ENCODE measurements at regions not wholly inside any gene's neighbourhood (a gene's known extent, or its start where the extent isn't known, plus 50 kb on each side); places are given as distances from the start of the nearest gene placed in this dataset.

DNA sequence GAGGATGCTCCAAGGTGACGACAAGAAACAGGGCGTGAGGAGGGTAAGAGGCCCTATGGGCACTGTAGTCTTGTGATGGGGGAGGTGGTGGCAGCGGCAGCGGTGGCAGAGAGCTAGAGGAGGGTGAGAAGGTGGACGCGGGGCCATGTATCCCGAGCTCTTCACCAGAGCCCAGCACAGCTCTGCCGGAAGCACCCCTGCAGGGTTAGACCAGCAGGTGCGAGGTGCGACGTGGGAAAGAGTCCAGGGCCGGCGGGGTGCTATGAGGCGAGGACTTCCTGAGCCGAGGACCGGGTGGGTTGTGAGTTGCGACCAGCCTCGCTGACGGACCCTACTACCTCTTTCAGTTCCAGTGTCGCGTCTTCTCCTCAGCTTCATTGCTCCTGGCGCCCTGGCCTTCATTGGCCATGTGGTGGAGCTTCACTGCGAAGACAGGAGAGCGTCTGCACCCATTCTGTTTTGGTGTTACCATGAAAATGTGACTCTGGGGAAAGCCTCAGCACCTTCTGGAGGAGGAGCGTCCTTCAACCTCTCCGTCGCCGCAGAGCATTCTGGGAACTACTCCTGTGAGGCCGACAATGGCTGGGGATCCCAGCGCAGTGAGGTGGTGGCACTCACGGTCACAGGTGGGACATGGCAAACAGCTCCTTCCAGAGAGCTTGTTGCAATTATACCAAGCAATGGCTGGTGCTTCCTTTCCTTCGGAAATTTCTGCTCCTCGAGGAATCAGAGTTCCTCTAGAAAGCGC, 67.9 kb upstream of the KIRREL1 start (continued):
- TF ChIP-seq, protein P1, sequence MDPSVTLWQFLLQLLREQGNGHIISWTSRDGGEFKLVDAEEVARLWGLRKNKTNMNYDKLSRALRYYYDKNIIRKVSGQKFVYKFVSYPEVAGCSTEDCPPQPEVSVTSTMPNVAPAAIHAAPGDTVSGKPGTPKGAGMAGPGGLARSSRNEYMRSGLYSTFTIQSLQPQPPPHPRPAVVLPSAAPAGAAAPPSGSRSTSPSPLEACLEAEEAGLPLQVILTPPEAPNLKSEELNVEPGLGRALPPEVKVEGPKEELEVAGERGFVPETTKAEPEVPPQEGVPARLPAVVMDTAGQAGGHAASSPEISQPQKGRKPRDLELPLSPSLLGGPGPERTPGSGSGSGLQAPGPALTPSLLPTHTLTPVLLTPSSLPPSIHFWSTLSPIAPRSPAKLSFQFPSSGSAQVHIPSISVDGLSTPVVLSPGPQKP (CRISPR knock-in tag; IDR thresholded peaks at IDR 0.05) = 0 out of 2 replicates have a peak, but pooled peaks have one; percentile 28
- TF ChIP-seq, protein P2, sequence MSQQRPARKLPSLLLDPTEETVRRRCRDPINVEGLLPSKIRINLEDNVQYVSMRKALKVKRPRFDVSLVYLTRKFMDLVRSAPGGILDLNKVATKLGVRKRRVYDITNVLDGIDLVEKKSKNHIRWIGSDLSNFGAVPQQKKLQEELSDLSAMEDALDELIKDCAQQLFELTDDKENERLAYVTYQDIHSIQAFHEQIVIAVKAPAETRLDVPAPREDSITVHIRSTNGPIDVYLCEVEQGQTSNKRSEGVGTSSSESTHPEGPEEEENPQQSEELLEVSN (IDR thresholded peaks at IDR 0.05; ENCODE audit: borderline replicate concordance in 1 of 2, extremely low read depth in 1 of 2, insufficient read depth in 1 of 2, insufficient read length in 1 of 2, low read depth in 1 of 2, low read length in 1 of 2, poor library complexity in 1 of 2, severe bottlenecking in 1 of 2) = peak; percentile 63 to 83
- TF ChIP-seq POLR2G (IDR thresholded peaks at IDR 0.05; ENCODE audit: low read depth, low read length) = 0 out of 2 replicates have a peak, but pooled peaks have one; percentile 15
- TF ChIP-seq PTBP1 (IDR thresholded peaks at IDR 0.05; ENCODE audit: low read depth, low read length) = no peak
- no peak for TF ChIP-seq SMAD2 (IDR thresholded peaks at IDR 0.05; ENCODE audit: low read depth, low read length)
- TF ChIP-seq, protein P3, sequence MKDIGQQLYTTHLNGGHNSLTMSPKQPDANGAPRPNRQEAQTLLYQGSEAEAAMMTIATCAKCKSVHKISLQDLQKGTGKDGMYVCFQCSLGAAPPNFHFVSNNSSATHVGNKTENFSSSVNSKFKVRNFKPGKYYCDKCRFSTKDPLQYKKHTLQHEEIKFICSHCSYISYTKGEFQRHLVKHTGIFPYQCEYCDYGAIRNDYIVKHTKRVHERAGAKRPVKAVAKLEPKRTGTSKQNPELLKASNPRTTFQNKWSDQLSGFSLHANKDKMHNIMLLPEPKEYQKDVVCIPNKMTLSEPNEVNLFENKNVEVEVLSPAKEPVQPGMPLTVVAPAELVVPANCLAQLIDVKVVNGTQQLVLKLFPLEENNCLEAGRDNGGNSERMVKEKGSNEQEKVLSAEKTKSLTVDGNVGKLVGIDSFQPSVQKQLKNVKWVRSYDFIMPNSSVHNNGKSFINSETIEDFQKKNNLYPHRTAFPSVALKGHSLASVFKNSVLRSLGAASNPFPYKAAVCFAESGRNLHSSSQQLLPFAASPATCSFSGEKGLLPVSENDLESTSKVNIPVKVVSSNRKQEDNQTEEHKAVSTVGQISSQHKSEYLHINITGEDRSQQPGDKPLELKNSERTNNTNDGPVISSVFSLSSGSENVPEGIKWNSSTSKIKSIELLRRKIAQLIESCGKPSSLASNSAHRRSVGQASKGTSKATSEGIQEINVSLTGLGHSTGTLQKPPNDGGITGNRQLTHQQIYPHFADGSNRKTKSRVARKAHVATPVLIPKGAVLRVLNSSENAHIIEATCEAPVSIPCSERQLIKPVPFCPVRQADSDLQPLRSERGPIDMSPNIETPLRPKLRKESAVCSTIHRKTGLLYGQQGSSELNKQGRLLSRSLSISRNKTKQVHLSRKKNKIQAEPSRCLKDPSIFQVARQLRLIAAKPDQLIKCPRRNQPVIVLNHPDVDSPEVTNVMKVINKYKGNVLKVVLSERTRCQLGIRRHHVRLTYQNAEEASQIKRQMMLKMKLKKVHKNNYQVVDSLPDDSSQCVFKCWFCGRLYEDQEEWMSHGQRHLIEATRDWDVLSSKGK (CRISPR knock-in tag; IDR thresholded peaks at IDR 0.05) = no peak
- TF ChIP-seq, protein P4, sequence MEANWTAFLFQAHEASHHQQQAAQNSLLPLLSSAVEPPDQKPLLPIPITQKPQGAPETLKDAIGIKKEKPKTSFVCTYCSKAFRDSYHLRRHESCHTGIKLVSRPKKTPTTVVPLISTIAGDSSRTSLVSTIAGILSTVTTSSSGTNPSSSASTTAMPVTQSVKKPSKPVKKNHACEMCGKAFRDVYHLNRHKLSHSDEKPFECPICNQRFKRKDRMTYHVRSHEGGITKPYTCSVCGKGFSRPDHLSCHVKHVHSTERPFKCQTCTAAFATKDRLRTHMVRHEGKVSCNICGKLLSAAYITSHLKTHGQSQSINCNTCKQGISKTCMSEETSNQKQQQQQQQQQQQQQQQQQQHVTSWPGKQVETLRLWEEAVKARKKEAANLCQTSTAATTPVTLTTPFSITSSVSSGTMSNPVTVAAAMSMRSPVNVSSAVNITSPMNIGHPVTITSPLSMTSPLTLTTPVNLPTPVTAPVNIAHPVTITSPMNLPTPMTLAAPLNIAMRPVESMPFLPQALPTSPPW (CRISPR knock-in tag; IDR thresholded peaks at IDR 0.05) = no peak
- TF ChIP-seq, protein P5, sequence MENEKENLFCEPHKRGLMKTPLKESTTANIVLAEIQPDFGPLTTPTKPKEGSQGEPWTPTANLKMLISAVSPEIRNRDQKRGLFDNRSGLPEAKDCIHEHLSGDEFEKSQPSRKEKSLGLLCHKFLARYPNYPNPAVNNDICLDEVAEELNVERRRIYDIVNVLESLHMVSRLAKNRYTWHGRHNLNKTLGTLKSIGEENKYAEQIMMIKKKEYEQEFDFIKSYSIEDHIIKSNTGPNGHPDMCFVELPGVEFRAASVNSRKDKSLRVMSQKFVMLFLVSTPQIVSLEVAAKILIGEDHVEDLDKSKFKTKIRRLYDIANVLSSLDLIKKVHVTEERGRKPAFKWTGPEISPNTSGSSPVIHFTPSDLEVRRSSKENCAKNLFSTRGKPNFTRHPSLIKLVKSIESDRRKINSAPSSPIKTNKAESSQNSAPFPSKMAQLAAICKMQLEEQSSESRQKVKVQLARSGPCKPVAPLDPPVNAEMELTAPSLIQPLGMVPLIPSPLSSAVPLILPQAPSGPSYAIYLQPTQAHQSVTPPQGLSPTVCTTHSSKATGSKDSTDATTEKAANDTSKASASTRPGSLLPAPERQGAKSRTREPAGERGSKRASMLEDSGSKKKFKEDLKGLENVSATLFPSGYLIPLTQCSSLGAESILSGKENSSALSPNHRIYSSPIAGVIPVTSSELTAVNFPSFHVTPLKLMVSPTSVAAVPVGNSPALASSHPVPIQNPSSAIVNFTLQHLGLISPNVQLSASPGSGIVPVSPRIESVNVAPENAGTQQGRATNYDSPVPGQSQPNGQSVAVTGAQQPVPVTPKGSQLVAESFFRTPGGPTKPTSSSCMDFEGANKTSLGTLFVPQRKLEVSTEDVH (IDR thresholded peaks at IDR 0.05; ENCODE audit: low read depth, partially characterized antibody) = no peak
- no peak for TF ChIP-seq RB1 (IDR thresholded peaks at IDR 0.05; ENCODE audit: low read depth)
- TF ChIP-seq SRSF1 (IDR thresholded peaks at IDR 0.05; ENCODE audit: low read depth, low read length) = no peak
